Right lobe of liver (tissue), 6 donors: ENCODE measurements at regions not wholly inside any gene's neighbourhood (a gene's known extent, or its start where the extent isn't known, plus 50 kb on each side); places are given as distances from the start of the nearest gene placed in this dataset.

Source experiments
- ATAC-seq, 4 donors: fragments of 200-7000 bp; cut with Tn5 transposase; one replicate each; pipeline ENCODE4 v1.9.1; 2020; ENCODE audit warnings: mild to moderate bottlenecking in 4 of 4, moderate library complexity in 4 of 4
- DNase-seq, 3 donors: peaks; one replicate each; pipeline ENCODE4 v3.0.0-alpha.2; 2020
- H3K27ac ChIP-seq, 3 donors: fragments of 200-600 bp; one replicate each; pipeline ENCODE4 v1.8.0; 2022
- H3K27me3 ChIP-seq, 2 donors: fragments of 200-600 bp; one replicate each; pipeline ENCODE4 v1.8.0; 2022
- H3K36me3 ChIP-seq, 4 donors: fragments of 200-600 bp; sonication (generic) in 1 of 4; one replicate each; pipeline versions ENCODE4 v1.5.1 to v1.8.0; 2017 to 2022; ENCODE audit warnings: control low read depth in 1 of 4
- H3K4me1 ChIP-seq, 4 donors: fragments of 200-600 bp; sonication (generic) in 1 of 4; one replicate each; pipeline versions ENCODE4 v1.5.1 to v1.8.0; 2017 to 2022; ENCODE audit warnings: control low read depth in 1 of 4
- H3K4me3 ChIP-seq, 3 donors: fragments of 200-600 bp; one replicate each; pipeline ENCODE4 v1.8.0; 2022
- H3K9me3 ChIP-seq, 4 donors: fragments of 200-600 bp; sonication (generic) in 1 of 4; one replicate each; pipeline versions ENCODE4 v1.5.1 to v1.8.0; 2017 to 2022; ENCODE audit warnings: control low read depth in 1 of 4
- CTCF ChIP-seq, 4 donors: fragments of 200-600 bp in 3 of 4; fragments of 450-650 bp in 1 of 4; IDR thresholded peaks; one replicate each; pipeline versions ENCODE4 v1.5.1 to v1.8.0; 2016 to 2022; ENCODE audit warnings: antibody characterized with exemption in 4 of 4, mild to moderate bottlenecking in 2 of 4
- POLR2A ChIP-seq: fragments of 450-650 bp; IDR thresholded peaks from one replicate; pipeline ENCODE4 v1.6.1; 2017; ENCODE audit warnings: antibody characterized with exemption, mild to moderate bottlenecking
- WGBS: methylation state at CpG from one replicate; pipeline ENCODE4 v1.1.6; 2018; ENCODE audit warnings: low coverage, low lambda C conversion rate; ENCODE audit not compliant: insufficient coverage; ENCODE audit errors: missing lambda C conversion rate; 5-methylcytosine and 5-hydroxymethylcytosine counted together
- intact Hi-C, 2 donors: fragments of 100-400 bp; cut with DNase I; formaldehyde crosslinking; loops; one replicate each; pipeline versions ENCODE4 v1.11.2 to v1.14.1; 2022
- donor health status: DM: no; HTN: yes; CAD: no.
- donor health status: DM: no; HTN: no; CAD: no.
- donor health status: DM: no; HTN: no; CAD: no.
- donor health status: DM: no; HTN: yes; CAD: no.
- donor health status: DM: no; HTN: yes; CAD: no.

GRCh38 chr4:96063639-96064038 is 223.7 kb downstream of the PDHA2 start:
- H3K4me1 ChIP-seq, result no peaks in the 10 kb centered on the region
- TF ChIP-seq CTCF (IDR thresholded peaks at IDR 0.05) (no peak), POLR2A (no peak)
- H3K4me3 ChIP-seq, result no peak overlapping the region
- no peak for DNase-seq
- no peaks in the 10 kb centered on the region for H3K27me3 ChIP-seq
- H3K36me3 ChIP-seq, result no peaks in the 10 kb centered on the region
- WGBS, result 24% methylated on average over 2 of the region's 2 CpGs
- ATAC-seq, result no peak
- intact Hi-C loops, result no loop called here
- no peak overlapping the region for H3K27ac ChIP-seq
- no peaks in the 10 kb centered on the region for H3K9me3 ChIP-seq

- ATAC-seq (no peak), DNase-seq (no peak)
- intact Hi-C loops, result no loop called here
- no peaks in the 10 kb centered on the region for H3K27me3 ChIP-seq
- 45% methylated on average over 2 of the region's 2 CpGs for WGBS
- H3K9me3 ChIP-seq, result no peaks in the 10 kb centered on the region
- no peaks in the 10 kb centered on the region for H3K4me1 ChIP-seq
- no peak overlapping the region for H3K4me3 ChIP-seq
- H3K36me3 ChIP-seq, result no peaks in the 10 kb centered on the region
- H3K27ac ChIP-seq, result no peak overlapping the region
- TF ChIP-seq POLR2A (no peak), CTCF (IDR thresholded peaks at IDR 0.05) (no peak)
Observed at GRCh38 chr4:96073461-96073860, 233.6 kb downstream of the PDHA2 start.

GRCh38 chr4:96092151-96092705 is 252.3 kb downstream of the PDHA2 start:
- Histone ChIP-seq H3K9me3 (no peaks in the 10 kb centered on the region), H3K36me3 (no peaks in the 10 kb centered on the region), H3K27ac (no peak overlapping the region), H3K27me3 (no peaks in the 10 kb centered on the region), H3K4me1 (no peaks in the 10 kb centered on the region), H3K4me3 (no peak overlapping the region)
- no peak for ATAC-seq
- intact Hi-C loops, result no loop called here
- 17% methylated on average over 1 of the region's 1 CpG for WGBS
- no peak for DNase-seq
- TF ChIP-seq POLR2A, result no peak
- TF ChIP-seq CTCF (IDR thresholded peaks at IDR 0.05), result no peak

DNA sequence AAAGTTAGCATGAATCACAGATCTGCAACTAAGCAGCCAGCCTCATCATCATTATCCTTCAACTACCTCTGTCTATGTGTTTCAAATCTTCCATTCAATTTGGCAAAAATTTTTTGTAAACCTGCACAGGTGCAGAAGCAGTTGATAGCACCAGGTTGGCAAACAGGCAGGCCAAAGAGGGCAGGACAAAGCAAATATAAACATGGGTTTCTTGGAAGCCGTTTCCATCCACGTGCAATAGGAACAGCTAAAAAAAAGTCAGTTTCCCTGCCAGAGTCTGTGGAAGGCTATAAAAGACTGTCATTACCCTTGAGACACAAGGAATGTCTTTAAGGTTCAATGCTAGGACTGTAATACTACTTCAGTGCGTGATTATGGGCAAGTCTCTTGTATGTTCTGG is 253.2 kb downstream of the PDHA2 start:
- Histone ChIP-seq H3K4me3 (no peak overlapping the region), H3K27me3 (no peaks in the 10 kb centered on the region), H3K4me1 (no peaks in the 10 kb centered on the region), H3K36me3 (no peaks in the 10 kb centered on the region), H3K9me3 (no peaks in the 10 kb centered on the region), H3K27ac (no peak overlapping the region)
- peak in 2 of 4 donors; percentile 32 to 71 for ATAC-seq
- 24% methylated on average over 3 of the region's 3 CpGs for WGBS
- intact Hi-C loops, result no loop called here
- TF ChIP-seq POLR2A, result no peak
- no peak for TF ChIP-seq CTCF (IDR thresholded peaks at IDR 0.05)
- no peak for DNase-seq

DNA sequence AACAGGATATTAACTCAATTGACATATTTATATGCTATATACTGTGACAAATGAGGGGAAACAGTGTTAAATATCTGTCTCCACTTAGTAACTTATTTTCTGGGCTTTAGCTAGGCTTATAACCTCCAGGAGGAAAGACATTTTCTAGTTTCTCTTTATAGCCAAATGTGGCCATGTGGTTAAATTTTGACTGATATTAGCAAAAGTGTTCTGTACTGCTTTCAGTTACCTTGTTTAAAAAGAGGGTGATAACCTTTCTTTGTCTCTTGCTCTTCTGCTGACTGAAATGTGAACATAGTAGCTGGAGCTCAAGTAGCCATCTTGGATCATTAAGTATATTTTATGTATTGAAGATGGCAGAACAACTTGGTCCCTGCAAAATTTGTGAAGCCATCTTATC is 253.7 kb downstream of the PDHA2 start:
- no peaks in the 10 kb centered on the region for H3K4me1 ChIP-seq
- DNase-seq, result no peak
- no peaks in the 10 kb centered on the region for H3K36me3 ChIP-seq
- no peak for ATAC-seq
- TF ChIP-seq POLR2A, result no peak
- no peak for TF ChIP-seq CTCF (IDR thresholded peaks at IDR 0.05)
- H3K9me3 ChIP-seq, result no peaks in the 10 kb centered on the region
- no peaks in the 10 kb centered on the region for H3K27me3 ChIP-seq
- intact Hi-C loops, result no loop called here
- H3K27ac ChIP-seq, result no peak overlapping the region
- H3K4me3 ChIP-seq, result no peak overlapping the region
